NB4 (cell line): ENCODE measurements at regions not wholly inside any gene's neighbourhood (a gene's known extent, or its start where the extent isn't known, plus 50 kb on each side); places are given as distances from the start of the nearest gene placed in this dataset.
A peak's percentile ranks its signal among the peaks of the same experiment; 100 is the strongest.

ENCODE experiments used
- MYC ChIP-seq: IDR thresholded peaks from 2 replicates; pipeline ENCODE4 v1.6.1; 2011; ENCODE audit warnings: low read depth, low read length
- POLR2A ChIP-seq: IDR thresholded peaks from 2 replicates; pipeline ENCODE4 v1.6.1; 2011; ENCODE audit warnings: mild to moderate bottlenecking; ENCODE audit not compliant: insufficient read length; ENCODE audit errors: extremely low read depth
- TF ChIP-seq, protein P1 (sequence below): IDR thresholded peaks from one replicate; pipeline ENCODE4 v1.5.1; 2012; ENCODE audit warnings: low read depth, low read length
- TF ChIP-seq, protein P2 (sequence below): IDR thresholded peaks from 2 replicates; pipeline ENCODE4 v1.6.1; 2011; ENCODE audit warnings: low read depth, low read length

DNA sequence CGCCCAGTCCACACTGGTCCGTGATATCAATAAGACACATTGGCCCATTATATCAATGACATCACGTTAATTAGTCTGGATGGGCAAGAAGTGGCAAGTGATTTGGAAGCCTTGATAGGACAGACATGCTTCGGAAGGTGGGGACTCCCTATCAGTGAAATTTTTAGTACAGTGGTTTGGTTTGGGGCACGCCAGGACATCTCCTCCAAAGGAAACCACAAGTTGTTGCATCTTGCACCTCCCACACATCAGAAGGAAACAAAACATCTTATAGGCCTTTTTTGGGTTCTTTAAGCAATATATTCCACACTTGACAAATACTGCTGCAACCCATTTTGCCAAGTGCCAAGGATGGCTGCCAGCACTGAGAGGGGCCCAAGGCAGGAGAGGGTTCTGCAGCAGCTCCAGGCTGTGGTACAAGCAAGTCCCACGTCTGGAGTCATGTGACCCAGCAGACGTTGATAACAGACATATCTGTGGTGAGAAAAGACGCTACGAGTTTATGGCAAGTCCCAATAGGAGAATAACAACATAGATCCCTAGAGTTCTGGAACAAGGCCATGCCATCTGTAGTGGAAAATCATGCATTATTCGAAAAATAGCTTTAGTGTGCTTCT, 95.3 kb upstream of the DISP3 start:
- TF ChIP-seq POLR2A (no peak), MYC (peak; percentile 59; the same call in 1 of the 2 replicates)
- TF ChIP-seq, protein P1, sequence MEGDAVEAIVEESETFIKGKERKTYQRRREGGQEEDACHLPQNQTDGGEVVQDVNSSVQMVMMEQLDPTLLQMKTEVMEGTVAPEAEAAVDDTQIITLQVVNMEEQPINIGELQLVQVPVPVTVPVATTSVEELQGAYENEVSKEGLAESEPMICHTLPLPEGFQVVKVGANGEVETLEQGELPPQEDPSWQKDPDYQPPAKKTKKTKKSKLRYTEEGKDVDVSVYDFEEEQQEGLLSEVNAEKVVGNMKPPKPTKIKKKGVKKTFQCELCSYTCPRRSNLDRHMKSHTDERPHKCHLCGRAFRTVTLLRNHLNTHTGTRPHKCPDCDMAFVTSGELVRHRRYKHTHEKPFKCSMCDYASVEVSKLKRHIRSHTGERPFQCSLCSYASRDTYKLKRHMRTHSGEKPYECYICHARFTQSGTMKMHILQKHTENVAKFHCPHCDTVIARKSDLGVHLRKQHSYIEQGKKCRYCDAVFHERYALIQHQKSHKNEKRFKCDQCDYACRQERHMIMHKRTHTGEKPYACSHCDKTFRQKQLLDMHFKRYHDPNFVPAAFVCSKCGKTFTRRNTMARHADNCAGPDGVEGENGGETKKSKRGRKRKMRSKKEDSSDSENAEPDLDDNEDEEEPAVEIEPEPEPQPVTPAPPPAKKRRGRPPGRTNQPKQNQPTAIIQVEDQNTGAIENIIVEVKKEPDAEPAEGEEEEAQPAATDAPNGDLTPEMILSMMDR: no peak
- TF ChIP-seq, protein P2, sequence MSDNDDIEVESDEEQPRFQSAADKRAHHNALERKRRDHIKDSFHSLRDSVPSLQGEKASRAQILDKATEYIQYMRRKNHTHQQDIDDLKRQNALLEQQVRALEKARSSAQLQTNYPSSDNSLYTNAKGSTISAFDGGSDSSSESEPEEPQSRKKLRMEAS: no peak
